GM13977 (cell line): ENCODE measurements at regions not wholly inside any gene's neighbourhood (a gene's known extent, or its start where the extent isn't known, plus 50 kb on each side); places are given as distances from the start of the nearest gene placed in this dataset.

Experiments used
- DNase-seq: peaks from one replicate; pipeline ENCODE4 v3.0.0; 2012; ENCODE audit warnings: low spot score
- CTCF ChIP-seq: IDR thresholded peaks from 2 replicates; pipeline ENCODE4 v1.5.1; 2012; ENCODE audit warnings: mild to moderate bottlenecking, control low read depth; ENCODE audit not compliant: insufficient read depth; ENCODE audit errors: extremely low read depth, missing control alignments
- in situ Hi-C: fragments of 300-500 bp; cut with MboI; formaldehyde crosslinking; loops from one replicate; pipeline ENCODE4 v1.12.0; 2022; ENCODE audit warnings: low sequenced_read_pairs, low pct_unique_long_range_greater_than_20kb, mixed read lengths, inconsistent platforms; ENCODE audit not compliant: unreplicated experiment

- TF ChIP-seq CTCF = no peak
- in situ Hi-C loops = no loop called here
- DNase-seq = no peak
These were observed 351.6 kb upstream of the KLF12 start for GRCh38 chr13:74485757-74486156.

- in situ Hi-C loops = no loop called here
- TF ChIP-seq CTCF = no peak
These were observed 344.9 kb upstream of the KLF12 start for GRCh38 chr13:74479124-74479523.

DNA sequence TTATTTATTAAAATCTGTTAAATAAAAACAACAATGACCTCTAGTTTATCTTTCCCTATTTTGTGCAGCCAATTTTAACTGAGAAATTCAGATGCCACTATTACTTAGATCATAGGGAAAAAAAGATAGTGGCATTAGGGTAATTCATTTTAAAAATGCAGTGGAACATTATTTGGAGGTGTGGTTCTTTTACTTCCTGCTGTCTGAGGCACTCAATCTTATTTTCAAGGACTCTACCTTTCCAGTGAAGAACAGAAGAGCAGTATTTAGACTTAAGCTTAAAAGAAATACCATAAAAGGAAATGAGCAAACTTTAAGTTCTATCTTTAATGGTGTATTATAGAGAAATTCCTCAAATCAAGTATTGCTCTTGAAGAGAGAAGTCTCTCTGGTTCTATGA lies 342.6 kb upstream of the KLF12 start:
- no peak for DNase-seq
- in situ Hi-C loops = no loop called here
- no peak for TF ChIP-seq CTCF

More at GRCh38 chr13:74479124-74479523, 344.9 kb upstream of the KLF12 start:
- no peak for DNase-seq

- in situ Hi-C loops = no loop called here
- no peak for TF ChIP-seq CTCF
- no peak for DNase-seq
These were observed 342.2 kb upstream of the KLF12 start for GRCh38 chr13:74476365-74476764.

DNA sequence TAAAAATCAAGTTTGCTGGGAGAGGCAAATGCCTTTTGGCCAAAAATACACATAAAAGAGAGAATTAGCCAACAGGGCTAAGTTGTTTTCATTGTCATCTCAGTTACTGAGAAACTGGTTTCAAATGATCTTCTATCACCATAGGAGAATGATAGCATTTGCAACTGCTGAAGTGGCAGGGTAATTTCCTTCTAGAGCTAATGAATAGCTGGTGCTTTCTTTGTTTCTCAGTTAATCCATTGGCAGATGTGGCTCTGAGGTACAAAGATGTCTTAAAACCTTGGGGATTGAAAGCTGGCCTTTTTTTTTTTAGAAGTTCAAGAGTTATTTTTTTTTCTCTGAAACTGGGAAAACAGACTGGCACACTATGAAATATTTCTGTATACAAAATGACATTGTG lies 332.7 kb upstream of the KLF12 start:
- in situ Hi-C loops = no loop called here
- DNase-seq = no peak
- TF ChIP-seq CTCF = no peak

DNA sequence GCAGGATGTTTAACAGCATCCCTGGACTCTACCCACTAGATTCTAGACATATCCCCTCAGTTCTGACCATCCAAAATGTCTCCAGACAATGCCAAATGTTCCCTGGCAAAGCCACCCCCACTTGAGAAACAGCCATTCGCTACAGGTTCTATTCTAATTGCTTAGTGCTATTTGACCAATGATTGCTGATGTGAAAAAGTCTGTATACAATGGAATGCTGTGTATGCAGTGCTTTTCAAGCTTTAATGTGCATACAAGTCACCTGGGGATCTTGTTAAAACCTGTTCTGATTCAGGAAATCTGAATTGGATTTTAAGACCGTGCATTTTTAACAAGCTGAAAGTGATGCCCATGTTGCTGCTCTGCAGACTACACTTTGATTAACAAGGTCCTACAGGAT lies 331.8 kb upstream of the KLF12 start:
- no peak for DNase-seq
- TF ChIP-seq CTCF = no peak
- in situ Hi-C loops = no loop called here

GRCh38 chr13:74465271-74465670 lies 331.1 kb upstream of the KLF12 start:
- no peak for TF ChIP-seq CTCF
- in situ Hi-C loops = no loop called here
- no peak for DNase-seq
